NCI-H82 (cell line): ENCODE measurements at regions not wholly inside any gene's neighbourhood (a gene's known extent, or its start where the extent isn't known, plus 50 kb on each side); places are given as distances from the start of the nearest gene placed in this dataset.

Experiments
- DNase-seq: peaks from one replicate; lab custom pipeline; 2025; lab: John Stamatoyannopoulos, UW

DNA sequence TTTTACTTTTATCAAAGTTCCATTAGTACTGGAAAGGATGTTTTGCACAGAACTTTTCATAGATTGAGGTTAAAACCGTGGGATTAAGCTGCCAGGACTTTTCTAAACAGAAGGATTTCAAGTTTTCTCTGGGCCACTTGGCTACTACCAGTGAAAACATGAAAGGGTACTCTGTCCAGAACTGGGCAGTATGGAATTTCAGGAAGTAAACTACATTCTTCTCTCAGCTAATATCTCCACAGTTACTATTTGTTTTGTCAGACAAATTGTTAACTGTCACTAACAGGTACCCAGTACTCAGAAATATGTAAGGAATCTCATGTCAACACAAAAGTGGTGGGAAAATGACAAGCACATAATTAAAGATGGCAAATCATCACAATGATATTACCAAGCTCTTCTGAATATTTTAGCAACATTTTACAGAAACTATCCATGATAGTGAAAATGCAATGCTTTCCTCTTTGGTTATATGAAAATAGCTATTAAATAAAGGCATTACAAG is 454.4 kb downstream of the C4orf33 start:
- DNase-seq: no peak

DNA sequence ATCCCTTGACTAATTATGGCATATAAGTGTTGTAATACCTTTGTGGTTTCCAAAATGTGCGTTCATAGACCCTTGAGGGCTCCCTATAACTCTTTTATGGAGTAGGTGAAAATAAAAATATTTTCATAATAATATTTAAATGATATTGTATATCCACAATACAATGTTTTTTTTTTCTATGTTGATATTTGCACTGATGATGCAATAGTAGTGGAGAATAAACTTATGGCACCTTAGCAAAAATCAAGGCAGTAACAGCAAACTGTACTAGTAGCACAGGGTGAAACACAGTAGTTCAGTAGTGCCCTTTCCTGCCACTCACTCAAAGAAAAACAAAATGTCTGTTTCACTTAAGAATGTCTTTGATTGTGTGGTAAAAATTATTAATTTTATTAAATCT is 465.3 kb downstream of the C4orf33 start:
- no peak for DNase-seq

DNA sequence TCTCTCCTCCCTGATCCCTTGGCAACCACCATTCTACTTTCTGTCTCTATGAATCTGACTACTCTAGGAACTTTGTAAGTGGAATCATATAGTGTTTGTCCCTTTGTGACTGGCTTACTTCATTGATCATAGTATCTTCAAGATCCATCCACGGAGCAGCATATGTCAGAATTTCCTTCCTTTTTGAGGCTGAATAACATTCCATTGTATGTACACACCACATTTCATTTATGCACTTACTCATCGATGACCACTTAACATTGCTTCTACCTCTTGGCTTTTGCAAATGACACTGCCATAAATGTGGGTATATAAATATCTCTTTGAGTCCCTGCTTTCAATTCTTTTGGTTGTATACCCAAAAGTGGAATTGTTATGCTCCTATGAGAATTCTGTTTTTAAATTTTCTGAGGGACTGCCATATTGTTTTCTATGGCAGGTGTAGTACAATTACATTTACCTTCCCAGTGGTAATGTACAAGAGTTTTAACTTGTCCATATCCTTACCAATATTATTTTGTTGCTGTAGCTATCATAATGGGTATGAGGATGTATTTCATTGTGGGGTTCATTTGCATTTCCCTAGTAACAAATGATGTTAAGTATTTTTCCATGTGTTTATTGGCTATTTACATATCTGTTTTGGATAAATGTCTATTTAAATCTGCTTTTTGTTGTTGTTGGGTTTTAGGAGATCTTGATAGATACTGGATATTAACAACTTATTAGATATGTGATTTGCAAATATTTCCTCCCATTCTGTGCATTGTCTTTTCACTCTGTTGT is 466.1 kb downstream of the C4orf33 start:
- DNase-seq: no peak

DNA sequence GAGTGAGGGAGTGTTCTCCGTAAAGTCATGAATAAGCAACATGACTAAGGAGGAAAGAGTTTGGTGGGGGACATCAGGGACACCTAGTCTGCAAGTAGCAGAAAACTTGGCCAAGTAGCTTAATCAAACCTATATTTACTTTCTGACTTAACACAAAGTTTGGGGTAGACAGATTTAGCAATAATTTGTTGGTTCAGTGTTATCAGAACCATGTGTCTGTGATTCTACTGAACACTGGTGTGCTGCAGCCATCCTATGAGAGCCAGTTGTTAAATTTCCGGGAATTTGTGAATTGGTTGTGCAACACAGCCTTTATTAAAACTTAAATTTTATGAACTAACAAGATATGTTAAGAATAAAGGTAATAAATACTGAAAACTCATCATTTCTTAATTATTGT is 469.3 kb downstream of the C4orf33 start:
- DNase-seq: no peak

DNA sequence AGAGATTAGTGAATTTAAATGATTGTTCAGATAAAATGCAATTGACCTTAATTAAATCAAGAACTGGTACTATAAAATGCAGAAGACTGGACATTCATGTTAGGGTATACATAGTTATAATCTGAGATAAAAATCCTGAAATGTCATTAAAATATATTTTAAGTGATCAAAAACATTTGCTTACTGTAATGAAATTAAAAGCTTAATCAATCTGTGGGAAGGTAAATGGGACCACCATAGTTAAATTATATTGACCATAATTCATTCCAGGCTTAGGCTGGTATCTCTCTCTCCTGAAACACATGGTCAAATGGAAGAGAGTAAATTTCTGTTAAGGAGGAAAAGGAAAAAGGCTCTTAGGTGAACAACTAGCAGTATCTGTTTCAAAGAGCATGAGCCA is 474.4 kb downstream of the C4orf33 start:
- DNase-seq: no peak

DNA sequence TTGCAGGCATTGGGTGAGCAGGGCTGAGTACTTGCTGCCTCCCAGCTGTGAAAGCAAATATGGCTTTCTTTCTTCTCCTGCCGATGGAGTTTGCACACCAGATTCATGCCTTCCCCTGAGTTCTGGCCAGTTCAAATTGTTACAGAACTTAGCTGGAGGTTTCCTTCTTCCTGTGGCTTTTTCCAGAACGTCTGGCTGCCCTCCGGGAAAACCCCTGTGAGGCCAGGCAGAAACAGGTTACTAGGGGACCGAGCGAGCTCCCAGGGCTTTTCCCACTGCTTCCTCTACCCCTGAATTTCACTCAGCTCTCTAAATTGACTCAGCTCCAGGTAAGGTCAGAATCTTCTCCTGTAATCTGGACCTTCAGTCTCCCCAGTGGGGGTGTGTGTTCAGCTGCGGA is 482.4 kb downstream of the C4orf33 start:
- DNase-seq: no peak

DNA sequence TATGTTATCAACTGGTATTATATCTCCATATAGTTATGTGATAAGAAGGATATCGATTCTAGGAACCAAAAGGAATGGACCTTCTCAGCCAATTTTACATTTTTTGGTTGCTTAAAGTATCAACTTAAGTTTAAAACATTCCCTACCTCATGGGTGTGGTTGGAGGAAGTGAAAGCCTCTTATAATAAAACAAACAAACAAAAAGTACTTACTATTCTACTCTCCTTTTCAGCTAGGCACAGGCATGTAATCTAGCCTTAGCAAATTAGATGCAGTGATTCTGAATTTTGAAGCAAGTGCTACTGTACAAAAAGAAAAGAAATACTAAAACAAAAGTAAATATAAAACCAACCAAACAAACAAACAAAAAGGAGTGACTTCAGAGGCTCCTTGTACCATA is 485.4 kb downstream of the C4orf33 start:
- no peak for DNase-seq

DNA sequence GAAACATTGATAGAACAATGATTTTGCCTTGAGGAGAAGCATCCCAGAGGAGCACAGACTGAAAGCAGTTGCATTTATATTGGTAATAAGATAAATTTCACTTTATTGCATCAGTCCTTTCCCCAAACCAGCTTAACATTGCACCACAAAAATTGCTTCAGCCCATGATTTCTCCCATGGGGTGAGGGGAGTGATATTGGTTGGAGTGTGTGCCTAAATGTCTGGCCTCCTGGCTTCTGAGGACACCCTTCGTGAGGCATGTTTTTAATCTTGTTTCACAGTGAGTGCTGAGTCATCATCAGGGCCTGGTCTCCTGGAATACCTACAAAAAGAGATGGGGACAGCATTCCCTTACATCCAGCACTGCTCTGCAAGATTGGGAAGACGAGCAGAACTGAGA is 487.9 kb downstream of the C4orf33 start:
- peak; percentile 16 for DNase-seq

DNA sequence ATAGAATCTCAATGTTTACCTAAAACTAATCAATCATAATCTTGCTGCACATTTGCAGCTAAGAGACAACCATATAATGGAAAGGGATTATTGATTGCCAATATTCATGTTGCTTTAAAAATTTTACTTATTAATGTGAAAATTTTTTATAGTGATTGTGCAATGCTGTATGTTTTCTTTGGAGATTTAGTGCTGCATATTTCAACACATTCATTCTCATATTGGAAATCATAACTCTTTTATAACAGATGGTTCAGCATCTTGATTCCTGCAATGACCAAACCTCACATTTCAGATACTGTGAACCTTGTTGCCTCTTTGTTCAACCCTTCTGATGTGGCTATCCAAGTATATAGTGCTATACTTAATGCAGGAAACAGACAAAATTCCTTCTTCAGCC is 502.6 kb downstream of the C4orf33 start:
- no peak for DNase-seq

DNA sequence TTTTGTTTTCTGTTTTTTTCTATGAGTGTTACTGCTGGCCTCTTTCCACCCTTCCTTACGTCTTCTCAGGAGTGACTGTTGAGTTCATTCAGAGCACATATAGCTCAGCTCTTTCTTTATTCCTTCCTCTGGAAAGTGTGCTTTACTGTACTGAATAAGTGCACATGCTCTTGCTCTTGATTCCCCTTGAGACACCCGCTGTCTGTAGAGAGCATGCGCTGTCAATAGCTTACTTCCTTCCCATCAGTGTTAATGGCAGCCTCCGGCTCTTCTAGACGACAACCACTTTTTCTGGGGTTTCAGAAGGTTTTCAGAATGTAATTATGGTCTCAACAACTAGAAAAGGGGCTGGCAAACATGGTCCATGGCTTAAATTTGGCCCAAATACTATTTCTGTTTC is 504.9 kb downstream of the C4orf33 start:
- no peak for DNase-seq

DNA sequence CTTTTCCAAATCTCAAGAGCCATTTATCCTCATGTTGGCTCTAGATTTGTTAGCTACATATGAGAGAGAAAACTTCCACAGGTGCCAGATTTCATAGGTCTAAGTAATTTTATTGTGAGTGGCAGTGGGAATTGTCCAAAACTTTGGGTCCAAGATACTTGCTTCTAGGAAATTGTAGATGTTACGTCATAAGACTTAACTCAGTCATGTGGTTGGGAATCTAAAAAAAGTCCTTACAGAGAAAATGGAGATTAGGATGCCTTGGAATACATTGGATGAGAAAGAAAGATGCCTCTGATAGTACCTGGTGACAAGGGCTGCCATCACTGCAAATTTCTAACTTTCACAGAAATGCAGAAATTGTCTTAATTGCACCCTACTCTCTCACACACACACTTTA is 506.5 kb downstream of the C4orf33 start:
- DNase-seq: no peak

DNA sequence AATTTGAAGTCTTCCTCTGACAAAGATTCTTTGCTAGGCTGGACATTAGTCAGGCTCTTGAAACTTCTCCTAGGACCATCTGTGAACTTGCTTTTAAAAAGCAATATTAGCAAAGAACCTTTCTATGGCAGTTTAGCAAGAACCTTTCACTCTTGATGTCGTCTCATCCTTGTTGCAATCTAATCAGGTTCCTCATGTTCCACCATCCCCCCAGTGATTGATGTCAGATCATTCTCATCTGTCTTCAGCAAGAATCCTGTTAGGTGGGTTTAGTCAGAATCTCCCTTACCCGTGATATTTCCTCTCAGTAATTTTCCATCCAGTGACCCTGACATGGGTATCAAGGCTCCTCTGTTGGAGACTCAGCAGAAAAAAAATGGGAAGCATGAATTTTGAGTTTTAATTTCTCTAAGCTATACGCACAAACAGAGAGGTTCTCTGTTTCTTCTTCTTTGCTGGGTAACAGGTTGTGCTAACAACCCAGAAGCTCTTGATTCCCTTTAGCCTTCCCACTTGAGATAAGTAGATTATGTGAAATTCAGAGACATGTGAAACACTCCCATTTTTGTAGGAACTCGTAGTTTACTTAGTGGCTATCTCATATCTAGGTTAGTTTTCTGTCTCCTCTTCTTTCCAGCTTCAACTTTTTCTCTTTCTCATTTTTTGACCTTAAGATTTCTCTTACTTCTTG is 507.4 kb downstream of the C4orf33 start:
- DNase-seq: peak; percentile 68

DNA sequence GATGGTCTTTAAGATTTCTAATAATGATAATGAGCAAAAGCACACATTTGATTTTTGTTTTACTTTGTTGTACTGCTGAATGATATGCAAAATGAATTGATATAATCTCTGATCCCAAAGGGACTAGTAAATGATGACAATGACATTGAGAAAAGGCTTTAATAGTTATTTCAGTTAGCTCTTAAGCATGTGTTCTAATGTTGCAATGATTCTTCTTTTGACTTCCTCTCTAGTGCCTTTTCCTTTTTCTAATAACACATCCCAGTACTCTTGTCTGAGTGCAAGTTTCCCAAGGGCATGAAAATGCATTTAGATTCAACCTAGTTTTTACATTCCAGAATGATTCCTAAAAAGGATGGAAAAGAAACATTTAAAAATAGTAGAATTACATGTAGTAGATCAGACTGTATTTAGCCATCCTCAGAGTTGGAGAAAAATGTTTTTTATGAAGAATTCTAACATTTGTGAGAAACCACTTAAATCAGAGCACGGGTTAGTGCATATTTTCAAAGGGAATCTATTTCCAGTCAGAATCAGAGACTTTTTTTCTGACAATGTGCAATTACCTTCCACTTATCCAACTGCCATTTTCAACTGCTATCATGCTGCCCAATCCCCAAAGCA is 508.8 kb downstream of the C4orf33 start:
- no peak for DNase-seq

DNA sequence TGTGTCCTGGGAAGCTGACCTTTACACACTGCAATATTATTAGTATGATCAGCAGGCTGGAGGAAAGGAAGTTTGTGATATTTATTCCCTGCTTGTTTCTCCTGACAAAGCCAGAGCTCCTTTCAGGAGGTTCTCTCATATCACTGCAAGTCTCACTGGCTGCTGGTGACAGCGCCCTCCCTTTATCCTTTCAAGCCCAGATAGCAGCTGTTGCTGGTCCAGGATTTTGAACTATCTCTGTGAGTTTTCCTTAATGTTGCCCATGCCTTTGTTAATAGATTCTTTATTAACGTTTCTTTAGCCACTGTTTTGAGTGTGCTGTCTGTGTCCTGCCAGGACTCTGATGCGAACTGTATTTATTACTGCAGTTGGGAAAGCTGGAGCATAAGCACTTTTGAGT is 518.7 kb downstream of the C4orf33 start:
- DNase-seq: peak; percentile 10

DNA sequence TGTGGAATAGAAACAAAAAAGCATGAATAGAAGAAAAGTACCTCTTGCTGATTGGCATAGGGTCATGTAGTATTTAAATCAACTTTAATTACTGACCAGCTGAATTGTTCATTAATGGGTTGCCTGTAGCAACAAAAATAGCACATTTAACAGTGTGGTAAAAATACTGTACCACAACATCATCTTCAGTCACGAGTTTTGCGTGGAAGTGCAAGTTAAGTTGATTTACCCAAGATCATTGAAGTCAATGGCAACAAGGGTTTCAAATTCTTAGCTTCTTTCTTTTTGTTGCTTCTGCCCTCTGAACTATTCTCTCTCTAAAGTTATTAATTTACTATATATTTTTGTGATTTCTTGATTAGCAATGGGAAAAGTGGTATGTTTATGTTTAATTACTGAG is 526.6 kb downstream of the C4orf33 start:
- DNase-seq: no peak

DNA sequence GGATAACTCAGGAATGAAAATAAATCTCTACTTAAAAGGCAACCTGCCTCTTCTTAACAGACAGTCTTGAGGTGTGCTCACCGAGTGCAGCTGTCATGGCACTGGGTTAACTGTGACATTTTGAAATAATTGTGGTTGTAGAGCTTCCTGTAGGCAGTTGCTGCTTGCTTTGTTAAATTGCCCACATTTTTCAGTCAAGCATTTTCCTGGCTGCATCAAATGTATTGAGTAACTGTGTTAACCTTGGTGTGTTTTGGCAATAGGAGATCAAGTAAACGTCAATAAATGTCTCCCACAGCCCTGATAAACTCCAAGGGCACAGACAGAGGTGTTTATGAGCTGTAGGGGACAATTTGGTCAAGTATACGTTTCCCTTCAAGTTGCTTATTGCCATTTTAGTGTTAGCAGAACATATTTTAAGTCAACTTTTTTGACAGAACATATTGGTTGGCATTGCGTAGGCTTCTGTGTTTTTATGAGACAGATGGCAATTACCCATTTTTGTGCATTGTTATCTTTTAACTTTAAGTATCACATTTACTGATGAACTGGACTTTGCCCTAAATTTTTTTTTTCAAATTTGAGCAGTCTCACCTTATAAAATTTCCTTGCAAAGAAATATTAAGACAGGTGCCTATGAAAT is 527.4 kb downstream of the C4orf33 start:
- no peak for DNase-seq

DNA sequence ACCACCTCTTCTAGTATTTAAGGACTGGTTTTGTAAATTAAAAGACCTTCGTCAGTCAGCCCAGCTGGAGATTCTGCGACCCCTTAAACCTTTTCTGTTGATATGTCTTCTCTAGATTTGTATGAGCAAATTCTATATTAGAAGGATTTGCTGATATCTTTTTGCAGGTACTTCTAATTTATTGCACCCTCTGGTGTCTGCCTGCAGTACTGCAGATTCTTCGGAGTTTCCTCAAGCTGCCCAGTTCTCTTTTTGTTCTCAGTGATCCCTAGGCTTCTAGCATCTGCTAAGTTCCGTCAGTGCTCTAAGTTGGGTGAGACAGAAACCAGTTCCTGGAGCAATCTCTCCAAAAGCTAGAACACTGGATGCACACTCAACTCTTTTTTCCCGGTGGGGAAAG is 545.2 kb downstream of the C4orf33 start:
- peak; percentile 49 for DNase-seq

DNA sequence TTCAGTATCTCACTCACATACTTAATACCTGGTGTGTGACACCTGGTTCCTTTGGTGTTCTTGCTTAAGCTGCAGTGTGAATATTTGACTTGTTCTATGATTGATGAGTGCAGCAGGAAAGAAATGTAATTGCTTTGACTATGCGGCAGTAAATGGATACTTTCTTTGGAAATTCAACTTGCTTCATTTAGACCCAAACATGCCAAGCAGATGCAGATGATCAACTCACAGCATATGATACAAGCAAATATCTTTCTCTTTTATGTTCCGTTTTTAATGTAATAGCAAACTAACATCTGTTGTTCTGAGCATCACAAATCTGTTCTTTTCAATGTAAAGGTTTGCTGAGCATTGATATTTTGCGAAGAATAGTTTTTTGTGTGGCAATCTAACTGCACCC is 549.5 kb downstream of the C4orf33 start:
- no peak for DNase-seq

DNA sequence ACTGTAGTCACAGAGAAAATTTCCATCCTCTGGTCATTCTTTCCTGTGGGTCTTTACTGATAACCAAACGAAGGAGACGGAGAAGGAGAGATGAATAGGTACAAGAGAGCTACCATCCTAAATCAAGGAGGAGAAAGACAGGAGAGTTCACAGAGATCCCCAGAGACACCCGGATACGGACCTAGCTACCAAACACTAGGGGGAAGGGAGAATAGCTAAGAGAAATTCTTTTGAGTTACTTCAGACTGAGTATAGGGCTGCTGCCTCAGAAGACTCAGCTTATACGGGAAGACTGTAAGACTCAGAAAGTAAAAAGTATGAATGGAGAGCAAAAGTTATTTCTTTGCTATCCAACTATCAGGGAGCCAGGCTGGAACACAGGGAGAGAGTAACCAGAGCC is 572.1 kb downstream of the C4orf33 start:
- no peak for DNase-seq

DNA sequence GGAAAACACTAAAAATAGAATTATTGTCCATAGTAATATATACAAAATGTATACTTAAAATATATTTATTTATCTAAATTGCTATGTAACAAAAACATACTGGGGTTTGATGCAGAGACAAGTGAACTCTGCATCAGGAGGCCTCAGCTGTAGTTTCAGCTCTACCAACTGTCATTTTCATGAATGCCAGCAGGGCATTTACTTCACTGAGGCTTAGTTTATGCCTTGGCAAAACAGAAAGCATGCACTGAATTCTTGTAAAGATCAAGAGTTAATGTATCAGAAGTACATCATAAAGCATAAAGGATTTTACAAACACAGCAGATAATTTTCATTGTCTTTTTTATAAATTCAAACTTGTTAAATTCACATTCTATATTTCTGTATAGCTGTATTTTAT is 577.0 kb downstream of the C4orf33 start:
- DNase-seq: no peak

DNA sequence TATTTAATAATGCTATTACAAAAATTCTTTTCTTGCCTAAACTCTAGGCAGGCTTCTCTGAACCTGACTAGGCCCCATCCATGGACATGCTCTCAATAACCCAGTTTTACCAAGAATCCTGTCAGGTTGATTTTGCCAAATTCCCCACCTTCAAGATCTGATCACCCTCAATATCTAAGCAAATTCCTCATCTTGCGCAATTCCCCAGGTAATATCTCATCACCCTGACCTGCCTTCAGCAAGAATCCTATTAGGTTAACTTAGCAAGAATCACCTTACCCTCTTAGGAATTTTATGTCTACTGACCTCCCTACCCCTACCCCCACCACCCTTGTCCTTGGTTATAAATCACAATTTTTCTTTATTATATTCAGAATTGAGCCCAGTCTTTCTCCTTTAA is 579.1 kb downstream of the C4orf33 start:
- no peak for DNase-seq

DNA sequence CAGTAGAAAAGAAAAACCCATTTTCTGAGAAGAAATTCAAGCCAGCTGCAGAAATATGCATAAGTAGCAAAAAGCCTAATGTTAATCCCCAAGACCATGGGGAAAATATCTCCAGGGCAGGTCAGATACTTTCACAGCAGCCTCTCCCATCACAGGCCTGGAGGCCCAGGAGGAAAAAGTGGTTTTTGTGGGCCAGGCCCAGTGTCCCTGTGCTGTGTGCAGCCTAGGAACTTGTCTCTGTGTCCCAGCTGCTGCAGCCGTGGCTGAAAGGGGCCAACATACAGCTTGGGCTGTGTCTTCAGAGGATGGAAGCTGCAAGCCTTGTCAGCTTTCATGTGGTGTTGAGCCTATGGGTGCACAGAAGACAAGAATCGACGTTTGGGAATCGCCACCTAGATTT is 581.0 kb downstream of the C4orf33 start:
- DNase-seq: no peak

DNA sequence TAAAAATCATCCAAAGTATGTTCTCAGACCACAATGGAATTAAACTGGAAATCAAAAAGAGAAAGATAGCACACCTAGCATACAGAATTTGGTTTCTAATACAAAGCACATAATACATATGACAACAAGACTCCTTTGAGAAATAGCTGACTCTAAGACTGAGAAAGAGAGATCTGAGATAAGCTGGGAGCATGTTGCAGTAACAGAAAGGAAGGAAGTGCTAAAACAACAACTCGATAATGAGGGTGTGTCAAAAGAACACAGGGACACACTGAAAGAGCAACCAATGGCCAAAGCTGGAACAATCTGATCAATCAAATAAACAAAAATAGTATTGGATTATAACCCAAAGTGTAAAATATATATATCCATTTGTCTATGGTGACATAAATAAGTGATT is 586.6 kb downstream of the C4orf33 start:
- DNase-seq: no peak
